NCI-H146 treated with DMSO at 0.1 percent for 48 hours (cell line): ENCODE measurements at regions not wholly inside any gene's neighbourhood (a gene's known extent, or its start where the extent isn't known, plus 50 kb on each side); places are given as distances from the start of the nearest gene placed in this dataset.

Experiments
- DNase-seq: peaks from one replicate; lab custom pipeline; 2025; ENCODE audit not compliant: unreplicated experiment; lab: John Stamatoyannopoulos, UW

- DNase-seq: no peak
Observed at GRCh38 chr10:78445308-78445707, 411.6 kb downstream of the RPS24 start.

- DNase-seq: no peak
Observed at GRCh38 chr10:78448470-78448869, 414.8 kb downstream of the RPS24 start.

DNA sequence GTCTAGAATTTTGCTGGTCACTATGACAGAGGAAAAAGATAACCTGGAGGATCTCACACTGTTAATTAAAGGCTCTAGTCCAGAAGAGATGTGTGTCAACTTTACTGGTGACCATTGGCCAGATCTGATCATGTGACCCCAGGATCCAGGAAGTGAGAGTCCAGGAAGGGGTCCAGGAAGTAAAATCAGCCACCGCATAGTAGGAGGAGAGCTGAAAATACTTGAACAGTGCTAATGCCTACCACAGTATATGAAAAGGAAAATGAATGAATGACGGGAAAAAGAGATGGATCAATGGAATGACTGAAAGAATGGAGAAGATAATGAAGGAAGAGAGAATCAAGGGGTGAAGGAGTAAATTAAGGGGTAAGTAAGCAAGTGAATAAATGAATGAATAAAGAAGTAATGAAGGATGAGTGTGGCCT is 415.3 kb downstream of the RPS24 start:
- no peak for DNase-seq

DNA sequence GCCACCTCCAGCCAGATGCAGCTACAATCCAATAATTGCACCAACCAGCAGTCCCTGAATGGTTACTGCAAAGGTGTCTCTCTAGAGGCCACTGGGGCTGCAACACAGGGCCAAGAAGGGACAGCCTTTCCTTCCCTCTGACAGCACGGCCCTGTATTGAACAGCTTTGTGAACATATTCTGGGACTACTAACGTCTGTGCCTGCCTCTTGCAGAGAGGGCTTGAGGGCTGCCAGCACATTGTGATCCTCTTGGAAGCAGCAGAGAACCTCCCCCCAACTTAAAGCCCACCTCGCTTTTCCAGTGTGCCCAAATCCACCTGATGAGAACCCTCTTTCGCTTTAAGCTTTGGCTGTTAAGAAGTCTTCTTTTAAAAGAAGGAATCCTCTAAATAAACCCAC is 415.9 kb downstream of the RPS24 start:
- DNase-seq: no peak

DNA sequence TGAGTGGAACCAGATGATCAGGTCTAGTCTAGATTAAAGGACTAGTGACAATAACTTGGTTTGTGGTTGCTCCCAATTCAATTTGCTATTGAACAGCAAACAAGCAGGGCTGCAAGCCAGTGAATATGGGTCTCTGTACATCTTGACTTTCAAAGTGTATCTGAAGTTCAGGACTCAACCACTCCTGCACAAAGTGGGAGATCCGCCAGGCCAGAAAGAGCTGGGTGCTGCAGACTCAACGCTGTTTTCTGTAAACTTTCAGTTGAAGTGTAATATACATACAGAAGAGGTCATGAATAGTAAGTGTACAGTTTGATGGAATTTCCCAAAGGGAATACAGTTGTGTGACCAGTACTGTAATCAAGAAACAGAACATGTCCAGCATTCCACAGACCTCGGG is 416.6 kb downstream of the RPS24 start:
- DNase-seq: no peak

GRCh38 chr10:78450807-78451485 is 417.3 kb downstream of the RPS24 start:
- DNase-seq: peak; percentile 95

GRCh38 chr10:78451592-78451991 is 417.9 kb downstream of the RPS24 start:
- DNase-seq: no peak

DNA sequence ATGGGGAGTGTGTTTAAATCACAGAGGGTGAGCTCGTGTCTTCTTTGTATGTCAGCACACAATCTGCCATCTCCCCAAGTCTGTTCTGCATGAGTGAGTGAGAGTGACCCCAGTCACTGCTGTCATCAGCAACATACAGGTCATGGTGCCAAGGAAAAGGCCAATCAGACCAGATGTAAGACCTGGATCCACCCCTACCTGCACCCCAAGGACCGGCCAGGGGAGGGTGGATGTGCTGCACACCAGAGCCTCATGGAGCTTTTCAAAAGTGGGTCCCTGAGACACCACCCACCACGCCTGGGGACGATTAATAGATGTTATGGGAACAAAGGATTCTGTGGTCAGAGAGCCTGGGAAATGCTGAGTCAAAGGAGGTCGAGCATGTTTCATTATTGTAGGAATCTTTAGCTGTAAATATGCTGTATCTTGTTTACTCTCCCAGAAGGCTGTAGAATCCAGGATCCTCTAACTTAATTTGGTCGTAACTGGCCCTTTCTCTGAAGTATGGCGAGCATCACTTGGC is 420.5 kb downstream of the RPS24 start:
- DNase-seq: no peak

GRCh38 chr10:78455236-78455635 is 421.6 kb downstream of the RPS24 start:
- no peak for DNase-seq

DNA sequence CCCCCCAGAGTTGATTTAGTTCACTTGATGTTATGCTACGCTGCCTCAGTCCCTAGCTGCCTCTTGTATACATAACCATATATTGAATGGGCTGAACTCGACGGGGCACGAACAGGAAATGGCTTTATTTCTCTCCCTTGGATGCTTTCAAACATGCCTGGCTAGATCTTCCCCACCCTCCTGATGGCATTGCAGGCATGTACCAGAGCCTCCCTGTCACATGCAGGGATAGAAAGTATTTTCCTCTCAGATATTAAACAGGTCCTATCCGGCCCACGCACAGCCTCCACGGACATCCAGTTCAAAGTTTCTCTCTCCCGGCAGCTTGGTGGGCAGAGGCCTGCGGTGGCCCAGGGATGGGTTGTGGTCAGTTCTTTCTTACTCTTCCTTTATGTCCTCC is 422.1 kb downstream of the RPS24 start:
- DNase-seq: no peak

- DNase-seq: no peak
Observed at GRCh38 chr10:78456649-78457400, 423.2 kb downstream of the RPS24 start.

DNA sequence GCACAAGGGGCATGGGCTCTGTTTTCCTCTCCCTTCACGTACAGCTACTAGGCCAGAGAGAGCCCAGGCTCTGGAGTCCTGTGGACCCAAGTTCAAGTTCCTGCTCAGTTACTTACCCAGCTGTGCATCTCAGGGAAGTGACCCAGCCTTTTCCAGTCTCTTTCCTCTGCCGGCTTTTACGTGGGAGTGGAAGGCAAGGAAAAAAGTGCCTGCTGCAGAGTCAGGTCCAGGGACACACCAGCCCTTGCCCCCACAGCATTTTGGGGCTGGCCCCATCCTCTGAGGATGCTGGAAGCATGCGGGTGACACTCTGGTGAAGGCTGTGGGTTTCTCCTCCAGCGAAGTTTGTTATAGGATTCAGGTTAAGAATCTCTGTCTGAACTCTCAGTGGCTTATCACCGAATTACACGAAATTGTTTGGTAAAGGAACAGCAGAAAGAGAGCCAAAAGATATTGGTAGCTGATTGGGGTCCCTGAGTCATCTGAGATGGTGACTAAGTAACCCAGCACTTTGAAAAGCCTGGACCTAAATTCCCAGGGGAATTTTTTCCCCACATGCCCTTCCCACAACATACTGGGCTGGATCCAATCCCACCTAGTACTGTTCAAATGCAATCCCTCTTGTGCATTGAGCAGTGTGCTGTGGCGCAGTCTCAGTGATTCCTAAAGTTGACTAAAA is 424.3 kb downstream of the RPS24 start:
- no peak for DNase-seq

GRCh38 chr10:78458983-78459638 is 425.4 kb downstream of the RPS24 start:
- DNase-seq: peak; percentile 98

DNA sequence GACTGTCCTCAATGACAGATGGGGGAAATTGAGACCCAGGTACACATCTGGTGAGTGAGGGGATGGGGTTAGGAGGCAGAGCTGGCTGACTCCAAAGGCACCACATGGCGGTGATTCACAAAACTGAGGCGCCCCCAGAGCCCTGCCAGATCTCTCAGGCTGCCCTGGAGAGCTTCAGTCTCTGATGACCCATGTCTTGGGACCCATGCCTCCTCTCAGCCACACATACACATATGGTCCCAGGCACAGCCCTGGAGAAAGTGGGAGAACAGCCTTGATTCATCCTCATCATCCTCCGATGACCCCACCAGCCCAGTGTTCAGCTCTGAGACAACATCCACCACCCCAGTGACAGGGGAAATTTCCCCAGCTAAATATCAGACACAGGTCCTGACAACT is 426.0 kb downstream of the RPS24 start:
- no peak for DNase-seq

GRCh38 chr10:78460204-78460603 is 426.5 kb downstream of the RPS24 start:
- DNase-seq: no peak

- no peak for DNase-seq
Observed at GRCh38 chr10:78461333-78461732, 427.7 kb downstream of the RPS24 start.

- no peak for DNase-seq
Observed at GRCh38 chr10:78462176-78462575, 428.5 kb downstream of the RPS24 start.

GRCh38 chr10:78462726-78463228 is 429.1 kb downstream of the RPS24 start:
- no peak for DNase-seq

- DNase-seq: no peak
Observed at GRCh38 chr10:78464118-78464855, 430.6 kb downstream of the RPS24 start.

DNA sequence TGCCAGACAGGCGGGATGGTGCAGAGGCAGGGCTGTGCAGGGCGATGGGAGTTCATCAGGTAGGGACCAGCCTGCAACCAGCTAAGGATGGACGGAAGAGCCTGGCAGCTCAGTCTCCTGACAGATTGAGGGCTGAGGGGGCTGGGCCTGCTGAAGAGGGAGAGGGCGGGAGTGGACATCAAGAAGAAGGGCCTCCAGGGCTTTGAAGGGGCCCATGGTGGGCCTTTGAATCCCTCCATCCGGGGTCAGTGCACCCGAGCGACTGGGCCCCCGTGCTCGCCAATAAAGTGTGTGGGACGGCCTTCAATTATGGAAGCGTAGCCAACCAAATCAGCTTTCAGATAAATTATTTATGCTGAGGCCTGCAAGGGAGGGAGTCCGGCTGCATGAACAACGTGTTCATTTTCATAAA is 431.2 kb downstream of the RPS24 start:
- DNase-seq: no peak
